KMS-11 (cell line): ENCODE measurements at regions not wholly inside any gene's neighbourhood (a gene's known extent, or its start where the extent isn't known, plus 50 kb on each side); places are given as distances from the start of the nearest gene placed in this dataset.
"Not testable (repeated sequence)": the region's sequence is repeated elsewhere in the genome, so short reads cannot be mapped to it uniquely, and the experiment has no call there.

Source experiments
- H2AFZ ChIP-seq: fragments of 200-600 bp; sonication (generic); 2 replicates; pipeline ENCODE4 v1.6.1; 2016; ENCODE audit warnings: antibody characterized with exemption, mixed run types, low read depth
- H3K27ac ChIP-seq: fragments of 200-600 bp; sonication (generic); 2 replicates; pipeline ENCODE4 v1.6.1; 2016; ENCODE audit warnings: mild to moderate bottlenecking, mixed run types
- H3K27me3 ChIP-seq: fragments of 200-600 bp; sonication (generic); 2 replicates; pipeline ENCODE4 v1.6.1; 2017; ENCODE audit warnings: mild to moderate bottlenecking, low read depth, mixed run types, moderate library complexity; ENCODE audit not compliant: insufficient read depth
- H3K36me3 ChIP-seq: fragments of 200-600 bp; sonication (generic); 2 replicates; pipeline ENCODE4 v1.6.1; 2017; ENCODE audit warnings: mild to moderate bottlenecking, mixed run types; ENCODE audit not compliant: insufficient read depth
- H3K4me1 ChIP-seq: fragments of 200-600 bp; sonication (generic); 2 replicates; pipeline ENCODE4 v1.6.1; 2016; ENCODE audit warnings: mild to moderate bottlenecking, low read depth, mixed run types; ENCODE audit not compliant: poor library complexity, severe bottlenecking
- H3K4me2 ChIP-seq: fragments of 200-600 bp; sonication (generic); 2 replicates; pipeline ENCODE4 v1.7.0; 2016; ENCODE audit warnings: mild to moderate bottlenecking, mixed run types
- H3K4me3 ChIP-seq: fragments of 200-600 bp; sonication (generic); IDR thresholded peaks from 2 replicates; pipeline ENCODE4 v1.6.1; 2017; ENCODE audit warnings: low read depth, low read length, mixed read lengths; ENCODE audit not compliant: insufficient read depth
- H3K79me2 ChIP-seq: fragments of 200-600 bp; sonication (generic); 2 replicates; pipeline ENCODE4 v1.6.1; 2016; ENCODE audit warnings: low read depth, mixed run types; ENCODE audit not compliant: insufficient read depth
- H3K9ac ChIP-seq: fragments of 200-600 bp; sonication (generic); 2 replicates; pipeline ENCODE4 v1.6.1; 2016; ENCODE audit warnings: mild to moderate bottlenecking, mixed run types
- H4K20me1 ChIP-seq: fragments of 200-600 bp; sonication (generic); 2 replicates; pipeline ENCODE4 v1.6.1; 2016; ENCODE audit warnings: mild to moderate bottlenecking, mixed run types; ENCODE audit not compliant: insufficient read depth
- TF ChIP-seq, protein P1 (sequence below): fragments of 200-600 bp; sonication (generic); conservative IDR thresholded peaks from 2 replicates; pipeline ENCODE4 v1.6.1; 2017; ENCODE audit warnings: low read depth, mild to moderate bottlenecking, antibody characterized with exemption, low read length, moderate library complexity, mixed read lengths

- Histone ChIP-seq H3K9ac (no peak overlapping the region), H4K20me1 (no peaks in the 10 kb centered on the region), H3K79me2 (no peaks in the 10 kb centered on the region), H3K4me2 (no peak overlapping the region), H3K4me3 (no peak overlapping the region), H2AFZ (no peak overlapping the region), H3K4me1 (no peaks in the 10 kb centered on the region), H3K27ac (no peak overlapping the region), H3K36me3 (no peaks in the 10 kb centered on the region), H3K27me3 (no peaks in the 10 kb centered on the region)
- TF ChIP-seq, protein P1, sequence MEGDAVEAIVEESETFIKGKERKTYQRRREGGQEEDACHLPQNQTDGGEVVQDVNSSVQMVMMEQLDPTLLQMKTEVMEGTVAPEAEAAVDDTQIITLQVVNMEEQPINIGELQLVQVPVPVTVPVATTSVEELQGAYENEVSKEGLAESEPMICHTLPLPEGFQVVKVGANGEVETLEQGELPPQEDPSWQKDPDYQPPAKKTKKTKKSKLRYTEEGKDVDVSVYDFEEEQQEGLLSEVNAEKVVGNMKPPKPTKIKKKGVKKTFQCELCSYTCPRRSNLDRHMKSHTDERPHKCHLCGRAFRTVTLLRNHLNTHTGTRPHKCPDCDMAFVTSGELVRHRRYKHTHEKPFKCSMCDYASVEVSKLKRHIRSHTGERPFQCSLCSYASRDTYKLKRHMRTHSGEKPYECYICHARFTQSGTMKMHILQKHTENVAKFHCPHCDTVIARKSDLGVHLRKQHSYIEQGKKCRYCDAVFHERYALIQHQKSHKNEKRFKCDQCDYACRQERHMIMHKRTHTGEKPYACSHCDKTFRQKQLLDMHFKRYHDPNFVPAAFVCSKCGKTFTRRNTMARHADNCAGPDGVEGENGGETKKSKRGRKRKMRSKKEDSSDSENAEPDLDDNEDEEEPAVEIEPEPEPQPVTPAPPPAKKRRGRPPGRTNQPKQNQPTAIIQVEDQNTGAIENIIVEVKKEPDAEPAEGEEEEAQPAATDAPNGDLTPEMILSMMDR: no peak
Observed at GRCh38 chr15:30816430-30816829, 87.3 kb upstream of the FAN1 start.

DNA sequence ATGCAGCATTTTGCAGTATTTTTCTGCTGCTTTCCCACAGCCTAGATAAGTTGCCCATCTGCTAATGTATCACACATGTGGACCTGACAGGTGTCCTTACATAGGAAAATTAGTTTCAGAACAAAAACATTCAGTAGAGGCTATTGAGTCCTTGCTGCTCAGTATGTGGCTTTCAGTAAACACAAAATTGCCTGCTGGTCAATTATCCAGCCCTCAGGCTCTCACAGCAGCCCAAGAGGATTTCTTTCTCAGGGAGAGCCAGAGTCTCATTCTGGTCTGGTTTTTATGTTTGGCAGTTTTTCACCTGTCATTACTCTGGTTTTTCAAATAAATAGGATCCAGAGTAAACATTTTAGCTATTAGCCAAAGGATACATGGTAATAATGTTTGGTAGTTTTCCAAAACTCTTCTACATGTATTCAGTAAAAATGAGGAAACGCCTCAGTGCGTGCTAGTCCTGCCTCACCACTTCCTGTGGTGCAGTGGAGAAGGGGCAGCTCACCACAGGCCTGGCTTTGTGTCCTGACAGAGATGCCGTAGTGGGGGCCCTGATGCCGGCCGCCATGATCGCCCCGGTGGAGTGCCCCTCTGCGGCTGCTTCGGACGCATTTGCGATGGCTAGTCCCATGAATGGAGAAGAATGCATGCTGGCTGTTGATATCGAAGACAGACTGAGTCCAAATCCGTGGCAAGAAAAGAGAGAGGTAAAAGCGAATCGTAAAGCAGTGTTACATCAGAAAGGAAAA is 80.5 kb upstream of the FAN1 start:
- H4K20me1 ChIP-seq, H2AFZ ChIP-seq, H3K27ac ChIP-seq, H3K27me3 ChIP-seq, H3K9ac ChIP-seq, H3K4me1 ChIP-seq, H3K79me2 ChIP-seq, H3K36me3 ChIP-seq, H3K4me2 ChIP-seq, H3K4me3 ChIP-seq: not testable (repeated sequence)

GRCh38 chr15:30824518-30825195 is 79.1 kb upstream of the FAN1 start:
- Histone ChIP-seq H3K27me3 (no peaks in the 10 kb centered on the region), H2AFZ (no peak overlapping the region), H3K9ac (no peak overlapping the region), H3K27ac (no peak overlapping the region), H3K4me1 (no peaks in the 10 kb centered on the region), H3K36me3 (no peaks in the 10 kb centered on the region), H3K4me3 (no peak overlapping the region), H3K79me2 (no peaks in the 10 kb centered on the region), H3K4me2 (no peak overlapping the region), H4K20me1 (no peaks in the 10 kb centered on the region)
- TF ChIP-seq, protein P1: no peak

DNA sequence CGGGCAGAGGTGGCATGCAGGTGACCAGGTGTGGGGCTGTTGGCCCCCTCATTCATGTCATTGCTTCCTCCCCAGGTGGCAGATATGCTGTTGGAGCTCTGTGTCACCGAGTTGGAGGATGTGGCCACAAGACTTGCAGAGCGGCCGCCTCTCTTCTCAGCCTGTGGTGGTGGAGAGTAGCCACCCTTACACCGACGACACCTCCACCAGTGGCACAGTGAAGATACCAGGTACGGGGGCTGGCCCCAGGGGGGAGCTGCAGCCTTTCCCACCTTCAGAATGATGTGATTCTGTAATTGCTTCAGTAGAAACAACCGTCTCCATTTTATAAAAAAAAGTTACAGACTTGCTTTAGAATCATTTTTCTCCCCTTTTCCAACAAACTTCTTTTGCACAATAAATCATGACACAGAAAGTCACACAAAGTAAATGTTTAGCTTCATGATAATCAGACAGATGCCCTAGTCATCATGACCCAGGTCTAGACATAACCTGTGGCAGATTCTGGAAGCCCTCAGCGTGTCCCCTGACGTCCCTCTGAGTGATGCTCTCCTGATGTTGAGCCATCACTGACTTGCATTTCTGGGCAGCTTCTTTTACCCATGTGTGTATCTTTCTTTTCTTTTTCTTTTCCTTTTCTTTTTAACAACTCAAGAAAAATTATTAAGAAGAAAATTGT is 76.0 kb upstream of the FAN1 start:
- H3K27me3 ChIP-seq: no peaks in the 10 kb centered on the region
- no peak overlapping the region for H3K9ac ChIP-seq
- no peaks in the 10 kb centered on the region for H3K36me3 ChIP-seq
- H3K27ac ChIP-seq: no peak overlapping the region
- TF ChIP-seq, protein P1: no peak
- H3K4me2 ChIP-seq: no peak overlapping the region
- H4K20me1 ChIP-seq: no peaks in the 10 kb centered on the region
- no peaks in the 10 kb centered on the region for H3K4me1 ChIP-seq
- H3K4me3 ChIP-seq: no peak overlapping the region
- no peaks in the 10 kb centered on the region for H3K79me2 ChIP-seq
- H2AFZ ChIP-seq: no peak overlapping the region

DNA sequence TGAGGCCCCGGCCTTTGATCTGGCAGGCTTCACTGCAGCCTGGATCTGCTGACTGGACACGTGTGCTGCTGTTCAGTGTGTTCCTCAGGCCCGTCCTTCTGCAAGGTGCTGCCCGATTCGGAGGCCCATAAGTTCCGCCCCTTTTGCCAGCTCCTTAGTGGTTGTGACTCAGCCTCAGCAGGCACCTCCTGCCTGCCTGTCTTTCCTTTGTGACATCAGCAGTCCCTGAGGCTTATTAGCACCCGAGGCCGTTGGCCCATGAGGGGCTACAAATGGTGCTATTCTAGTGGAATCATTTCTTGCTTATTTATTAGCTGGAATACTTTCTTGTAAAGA is 75.4 kb upstream of the FAN1 start:
- H3K4me1 ChIP-seq, H3K9ac ChIP-seq, H3K4me3 ChIP-seq, H3K27ac ChIP-seq, H3K79me2 ChIP-seq, H3K36me3 ChIP-seq, H4K20me1 ChIP-seq, H2AFZ ChIP-seq, H3K4me2 ChIP-seq, H3K27me3 ChIP-seq: not testable (repeated sequence)
